GM21423 (cell line): ENCODE measurements at regions not wholly inside any gene's neighbourhood (a gene's known extent, or its start where the extent isn't known, plus 50 kb on each side); places are given as distances from the start of the nearest gene placed in this dataset.

ENCODE experiments used
- ATAC-seq: cut with Tn5 transposase; IDR thresholded peaks from one replicate; pipeline ENCODE4 v1.9.1; 2021; ENCODE audit warnings: mild to moderate bottlenecking, moderate library complexity; ENCODE audit not compliant: unreplicated experiment

GRCh38 chr12:87930033-87930432 is 99.2 kb downstream of the C12orf50 start:
- ATAC-seq: no peak

- no peak for ATAC-seq
These were observed 99.9 kb downstream of the C12orf50 start for GRCh38 chr12:87929346-87929745.

- no peak for ATAC-seq
These were observed 101.2 kb downstream of the C12orf50 start for GRCh38 chr12:87928031-87928430.

DNA sequence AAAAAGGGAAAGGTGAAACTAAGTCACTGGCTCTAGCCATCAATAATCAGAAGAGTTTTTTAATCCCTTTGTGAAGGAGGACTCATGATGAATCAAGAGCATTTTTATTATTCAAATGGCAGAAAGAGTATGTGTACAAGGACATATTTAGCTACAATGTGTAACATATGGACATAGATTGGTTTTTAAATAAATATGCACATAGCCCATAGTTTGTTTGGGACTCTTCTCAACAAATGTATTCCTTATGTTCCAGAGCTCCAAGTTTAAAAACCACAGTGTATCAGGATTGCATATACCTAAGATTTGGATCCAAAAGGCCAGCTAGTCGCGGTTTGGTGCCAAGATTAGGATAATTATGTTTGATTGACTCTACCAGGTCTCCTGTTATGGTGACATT is 104.2 kb downstream of the C12orf50 start:
- no peak for ATAC-seq

- ATAC-seq: no peak
These were observed 105.1 kb downstream of the C12orf50 start for GRCh38 chr12:87924149-87924548.

DNA sequence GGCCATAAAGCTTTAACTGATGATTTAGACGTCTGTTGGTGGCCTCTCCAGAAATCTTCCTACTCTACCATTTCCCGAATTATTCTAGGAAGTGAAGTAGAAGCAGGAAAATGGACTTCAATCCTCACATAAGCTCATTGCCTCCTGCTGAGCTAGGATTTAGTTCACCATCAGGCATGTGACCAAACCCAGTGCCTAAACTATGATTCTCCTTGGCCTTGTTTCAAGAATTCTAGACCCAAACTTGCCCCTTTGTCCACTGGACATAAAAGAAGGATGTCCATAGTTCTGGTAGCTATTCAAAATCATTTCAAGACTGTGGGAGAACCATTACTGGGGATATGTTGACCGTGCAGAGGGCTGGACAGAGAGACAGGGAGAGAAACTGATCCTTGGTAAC is 105.8 kb downstream of the C12orf50 start:
- no peak for ATAC-seq

DNA sequence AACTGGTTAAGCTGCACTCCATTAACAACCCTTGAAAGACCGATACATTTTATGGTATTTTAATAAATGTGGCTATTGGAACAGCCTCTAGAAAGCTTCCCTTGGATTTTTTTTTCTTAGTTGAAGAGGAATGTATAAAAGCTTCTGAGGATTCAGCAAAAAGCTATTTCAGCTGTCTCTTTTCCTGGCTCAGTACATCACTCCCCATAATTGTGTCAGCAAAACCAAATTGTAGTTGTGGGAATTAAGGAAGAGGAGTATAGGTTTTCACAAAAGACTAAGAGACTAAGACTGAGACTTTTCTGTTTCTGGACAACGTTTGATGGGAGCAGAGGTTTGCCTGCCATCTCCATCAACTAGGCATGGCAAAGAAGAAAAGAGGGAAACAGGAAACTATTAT is 106.5 kb downstream of the C12orf50 start:
- ATAC-seq: no peak

DNA sequence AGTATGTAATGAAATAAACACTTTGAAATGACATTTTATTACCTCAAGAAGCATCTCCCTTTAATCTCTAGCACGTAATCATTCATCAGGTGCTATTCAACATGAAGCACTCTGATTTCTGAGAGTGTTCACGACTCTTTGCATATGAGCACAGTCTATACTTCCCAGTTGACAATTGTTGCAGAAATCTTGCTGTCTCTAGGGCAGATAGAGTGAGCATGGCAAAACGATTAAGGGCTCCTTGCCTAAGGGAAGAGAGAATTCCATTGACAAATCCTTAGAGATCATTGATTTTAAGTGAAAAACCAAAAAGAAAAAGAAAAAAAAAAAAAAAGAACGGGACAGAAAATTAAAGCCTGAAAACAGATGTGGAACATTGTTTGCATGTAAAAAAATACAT is 107.6 kb downstream of the C12orf50 start:
- no peak for ATAC-seq

DNA sequence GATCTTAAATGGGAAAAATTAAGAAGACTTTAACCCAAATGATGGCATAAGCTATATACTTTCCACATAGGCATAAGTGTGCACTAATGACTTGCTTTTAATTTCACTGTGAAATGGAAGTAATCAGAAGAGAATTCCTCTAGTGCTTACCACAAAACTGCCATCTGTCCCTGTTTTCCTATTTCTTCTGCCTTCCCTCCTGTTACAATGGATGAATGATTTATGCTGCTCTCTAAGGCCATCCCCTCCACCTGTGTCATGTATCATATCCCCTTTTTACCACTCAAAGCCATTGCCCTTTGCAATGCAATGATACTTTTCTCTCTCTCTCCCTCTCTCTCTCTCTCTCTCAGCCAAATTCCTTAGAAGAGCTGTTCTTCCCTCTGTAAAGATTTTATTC is 109.1 kb downstream of the C12orf50 start:
- no peak for ATAC-seq

- no peak for ATAC-seq
These were observed 127.7 kb downstream of the C12orf50 start for GRCh38 chr12:87901457-87901856.

DNA sequence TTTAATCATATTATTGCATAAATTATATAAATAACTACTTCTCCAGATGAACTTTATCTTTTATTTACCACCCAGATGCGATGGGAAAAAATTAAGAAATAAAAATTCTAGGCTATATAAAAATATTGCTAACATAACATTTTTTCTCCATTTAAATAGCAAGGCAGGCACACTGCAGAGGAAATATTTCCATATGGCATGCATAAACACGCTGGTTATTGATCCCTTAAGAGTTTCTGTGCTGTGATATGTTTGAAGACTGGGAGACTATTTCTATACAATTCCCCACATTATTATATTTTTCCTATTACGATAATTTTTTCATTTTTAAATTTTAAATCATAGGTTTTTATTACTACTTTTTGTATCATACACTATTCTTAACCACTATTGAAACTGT is 131.5 kb downstream of the C12orf50 start:
- no peak for ATAC-seq

- ATAC-seq: no peak
These were observed 145.4 kb downstream of the C12orf50 start for GRCh38 chr12:87883806-87884205.

DNA sequence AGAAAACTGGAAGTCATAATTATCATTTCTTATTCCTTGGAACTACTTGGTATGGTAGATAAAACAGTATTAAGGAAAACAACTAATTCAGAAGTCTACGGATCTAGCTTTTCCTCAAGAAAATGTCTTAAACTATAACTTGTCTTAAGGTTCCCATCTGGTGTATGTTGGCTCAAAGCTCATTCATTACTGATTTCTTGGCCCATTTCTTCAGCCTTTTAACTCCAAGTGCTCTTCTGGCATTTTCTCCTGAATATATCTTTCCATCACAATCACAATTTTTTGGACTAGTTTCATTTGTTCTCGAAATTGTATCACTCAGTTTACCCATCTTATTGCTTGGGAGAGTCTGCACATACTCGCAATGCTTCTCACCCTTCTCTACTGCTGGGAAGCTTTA is 150.1 kb downstream of the C12orf50 start:
- ATAC-seq: no peak

DNA sequence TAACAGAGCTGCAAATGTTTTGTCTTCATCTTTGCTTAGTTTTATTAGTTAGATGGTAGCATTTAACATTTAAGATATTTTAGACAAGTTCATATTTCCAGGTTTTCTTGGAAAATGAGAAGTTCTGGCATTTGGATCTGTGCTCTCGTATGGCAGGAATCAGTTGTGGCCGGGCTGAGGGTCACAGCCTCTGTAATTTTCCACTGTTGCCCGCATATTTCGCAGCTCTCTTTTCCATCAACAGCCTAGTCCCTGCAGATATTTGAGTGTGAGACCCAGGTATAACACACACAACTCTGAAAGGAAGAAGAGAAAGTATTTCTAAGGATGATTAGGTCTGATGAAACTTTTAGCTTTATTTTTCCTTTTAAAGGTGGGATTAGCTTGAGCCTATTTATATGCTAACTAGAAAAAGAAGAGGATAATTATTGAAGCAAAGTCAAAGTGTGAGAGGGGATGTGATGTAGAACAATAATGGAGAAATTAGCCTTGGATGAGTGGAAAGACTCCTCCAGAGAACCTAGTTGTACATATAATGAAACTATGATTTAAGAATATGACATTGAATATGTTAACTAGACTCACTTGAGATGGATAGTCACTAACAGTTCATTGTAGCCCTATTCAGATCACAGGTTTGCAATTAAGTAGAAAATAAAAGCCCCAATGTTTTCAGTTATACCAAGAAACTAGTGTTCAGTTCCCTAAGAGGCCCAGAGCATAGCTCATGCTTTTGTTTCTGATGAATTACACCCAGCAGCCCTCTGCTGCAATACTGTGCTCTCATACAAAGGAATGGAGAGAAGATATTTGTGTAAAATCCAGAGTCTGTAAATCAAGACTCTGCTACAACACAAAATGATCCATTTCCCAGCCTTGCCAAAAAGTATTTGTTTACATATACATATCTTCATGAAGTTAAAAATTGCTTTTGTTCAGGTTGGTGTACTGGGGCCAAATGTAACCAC is 158.4 kb downstream of the C12orf50 start:
- ATAC-seq: no peak

DNA sequence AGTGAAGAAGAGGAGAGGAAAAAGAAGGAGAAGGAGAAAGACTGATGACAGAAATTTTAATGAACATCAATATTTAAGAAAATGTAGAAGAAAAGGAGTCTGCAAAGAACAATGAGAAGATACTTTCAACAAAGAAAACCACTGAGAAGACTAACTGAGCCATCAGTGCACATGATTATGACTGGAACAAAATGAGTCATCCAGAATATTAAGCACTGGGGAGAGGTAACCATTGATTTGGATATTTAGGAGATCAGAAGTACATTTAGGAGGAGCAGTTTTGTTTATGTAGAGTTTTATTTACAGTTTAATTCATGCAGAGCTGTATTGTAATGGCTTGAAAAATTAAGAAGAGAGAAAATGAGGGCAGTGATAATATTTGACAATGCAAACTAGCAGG is 159.1 kb downstream of the C12orf50 start:
- ATAC-seq: no peak

DNA sequence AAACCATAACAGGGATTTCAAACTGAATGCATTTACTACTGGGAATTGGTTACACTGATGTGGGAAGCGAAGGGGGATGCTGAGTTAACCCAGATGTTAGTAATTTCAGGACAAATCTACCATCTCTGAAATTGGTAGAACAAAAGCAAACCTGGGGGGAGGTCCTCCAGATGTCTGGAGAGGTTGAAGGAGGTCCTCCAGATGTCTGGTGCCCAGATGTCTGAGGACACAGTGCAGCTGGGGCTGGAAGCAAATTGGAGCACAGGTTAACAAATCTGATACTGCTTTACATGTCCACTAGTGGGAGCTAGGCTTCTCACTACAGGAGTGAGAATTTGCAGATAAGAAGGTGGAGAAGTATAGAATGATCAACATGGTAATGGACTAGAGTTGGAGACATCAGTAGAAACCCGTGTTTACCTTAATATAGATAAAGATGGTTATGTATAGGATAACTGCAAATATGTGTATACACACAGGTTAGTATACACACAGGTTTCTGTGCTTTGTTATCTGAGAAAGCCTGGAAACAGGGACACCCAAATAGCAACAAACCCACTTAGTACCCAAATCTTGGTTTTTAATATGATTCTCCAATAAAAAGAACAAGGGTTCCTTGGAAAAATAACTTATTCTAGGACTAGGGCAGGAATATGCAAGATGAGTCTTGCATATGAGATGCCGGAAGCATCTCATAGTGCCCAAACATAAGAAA is 162.5 kb downstream of the C12orf50 start:
- ATAC-seq: peak; percentile 44

GRCh38 chr12:87861791-87862190 is 167.4 kb downstream of the C12orf50 start:
- no peak for ATAC-seq

DNA sequence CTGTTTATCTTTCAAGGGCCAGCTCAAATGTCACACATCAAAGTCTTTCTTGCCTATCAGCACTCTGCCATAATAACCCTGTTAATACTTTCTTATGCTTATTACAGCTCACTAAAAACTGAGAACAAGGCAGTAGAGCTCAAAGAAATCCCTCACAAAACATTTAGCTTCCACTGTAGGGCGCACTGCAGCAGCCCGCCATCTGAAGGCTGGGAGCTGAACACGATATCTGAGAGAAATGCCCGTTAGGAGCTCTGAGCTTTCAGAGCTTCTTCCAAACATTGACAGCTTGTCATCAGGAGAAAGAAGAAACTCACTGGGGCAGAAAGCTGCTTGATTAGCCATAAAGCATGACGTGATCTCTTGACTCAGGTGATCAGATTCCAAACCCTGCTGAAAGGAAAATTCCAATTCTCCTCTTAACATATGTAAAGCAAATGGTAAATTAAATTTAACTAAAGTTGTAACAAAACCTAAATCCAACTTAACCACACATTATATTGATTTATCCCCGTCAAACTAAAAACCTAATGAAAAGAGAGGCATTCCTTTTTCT is 175.7 kb downstream of the C12orf50 start:
- ATAC-seq: no peak

GRCh38 chr12:87849074-87849473 is 180.1 kb downstream of the C12orf50 start:
- ATAC-seq: no peak

DNA sequence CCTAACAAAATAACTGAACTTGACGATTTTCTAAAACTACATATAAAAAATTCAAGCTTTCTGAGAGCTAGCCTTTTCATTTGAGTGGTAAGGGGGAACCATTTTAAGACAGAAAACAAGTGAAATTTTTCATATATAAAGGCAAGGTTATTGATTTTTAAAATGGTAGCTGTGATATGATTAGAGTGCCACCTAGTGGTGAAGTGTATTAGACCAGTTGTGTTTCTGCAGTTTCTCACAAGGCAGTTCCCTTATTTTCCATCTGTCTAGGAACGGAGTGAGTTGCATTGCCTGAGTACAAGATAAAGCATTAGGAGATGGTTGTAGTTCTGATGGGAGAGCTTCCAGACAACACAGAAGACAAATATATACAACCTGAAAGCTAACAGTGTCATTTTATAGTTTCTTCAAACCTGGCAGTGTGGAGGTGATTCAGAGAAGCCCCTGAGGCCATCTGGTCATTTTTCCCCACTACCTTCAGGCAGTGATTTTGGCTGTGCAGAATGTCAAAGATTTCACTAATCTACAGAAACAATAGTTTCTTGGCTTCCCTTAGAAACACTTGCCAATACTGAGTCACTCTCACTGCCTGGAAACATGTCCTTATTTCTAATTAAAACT is 180.8 kb downstream of the C12orf50 start:
- ATAC-seq: peak; percentile 72

DNA sequence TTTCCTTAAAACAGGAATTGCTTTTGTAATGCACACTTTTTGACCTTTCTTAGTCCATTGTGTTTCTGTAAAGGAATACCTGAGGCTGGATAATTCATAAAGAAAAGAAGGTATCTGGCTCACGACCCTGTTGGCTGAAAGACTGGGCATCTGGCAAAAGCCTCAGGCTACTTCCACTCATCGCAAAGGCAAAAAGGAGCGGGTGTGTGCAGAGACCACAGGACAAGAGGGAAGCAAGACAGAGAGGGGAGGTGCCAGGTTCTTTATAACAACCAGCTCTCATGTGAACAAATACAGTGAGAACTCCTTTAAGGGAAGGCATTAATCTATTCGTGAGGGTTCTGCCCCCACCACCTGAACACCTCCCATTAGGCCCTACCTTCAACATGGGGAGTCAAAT is 182.1 kb downstream of the C12orf50 start:
- no peak for ATAC-seq
